Hepatocyte (in vitro differentiated cells): ENCODE measurements at regions not wholly inside any gene's neighbourhood (a gene's known extent, or its start where the extent isn't known, plus 50 kb on each side); places are given as distances from the start of the nearest gene placed in this dataset.

Source experiments
- DNase-seq: peaks from one replicate; pipeline ENCODE4 v3.0.0-alpha.2; 2016; ENCODE audit warnings: low spot score
- H2AFZ ChIP-seq: fragments of 200-600 bp; sonication (generic); 2 replicates; pipeline ENCODE4 v1.6.0; 2016; ENCODE audit warnings: antibody characterized with exemption, mild to moderate bottlenecking
- H3K27ac ChIP-seq: fragments of 200-600 bp; sonication (generic); 2 replicates; pipeline ENCODE4 v1.5.1; 2016; ENCODE audit warnings: mild to moderate bottlenecking
- H3K27me3 ChIP-seq: fragments of 200-600 bp; sonication (generic); 2 replicates; pipeline ENCODE4 v1.6.1; 2016
- H3K36me3 ChIP-seq: fragments of 200-600 bp; sonication (generic); replicated peaks from 2 replicates; pipeline ENCODE4 v1.5.1; 2016; ENCODE audit warnings: low read depth; ENCODE audit not compliant: insufficient read depth
- H3K4me1 ChIP-seq: fragments of 200-600 bp; sonication (generic); 2 replicates; pipeline ENCODE4 v1.5.1; 2016; ENCODE audit warnings: mild to moderate bottlenecking, moderate library complexity; ENCODE audit not compliant: insufficient read depth
- H3K4me2 ChIP-seq: fragments of 200-600 bp; sonication (generic); 2 replicates; pipeline ENCODE4 v1.6.0; 2016
- H3K4me3 ChIP-seq: fragments of 200-600 bp; sonication (generic); 2 replicates; pipeline ENCODE4 v1.5.1; 2016; ENCODE audit warnings: mild to moderate bottlenecking
- H3K79me2 ChIP-seq: fragments of 200-600 bp; sonication (generic); 2 replicates; pipeline ENCODE4 v1.6.0; 2017; ENCODE audit warnings: mild to moderate bottlenecking
- H3K9me2 ChIP-seq: fragments of 200-600 bp; sonication (generic); replicated peaks from 2 replicates; pipeline ENCODE4 v1.6.0; 2017; ENCODE audit warnings: mild to moderate bottlenecking; ENCODE audit not compliant: insufficient read depth
- H3K9me3 ChIP-seq: fragments of 200-600 bp; sonication (generic); 2 replicates; pipeline ENCODE4 v1.5.1; 2016; ENCODE audit warnings: low read depth, mild to moderate bottlenecking
- H4K20me1 ChIP-seq: fragments of 200-600 bp; sonication (generic); 2 replicates; pipeline ENCODE4 v1.6.0; 2016; ENCODE audit warnings: mild to moderate bottlenecking; ENCODE audit not compliant: insufficient read depth, poor library complexity, severe bottlenecking
- CTCF ChIP-seq: fragments of 200-600 bp; sonication (generic); IDR thresholded peaks from 2 replicates; pipeline ENCODE4 v1.5.1; 2016; ENCODE audit warnings: antibody characterized with exemption, mild to moderate bottlenecking; ENCODE audit not compliant: poor library complexity
- EZH2 ChIP-seq: fragments of 200-600 bp; sonication (generic); IDR thresholded peaks from 2 replicates; pipeline ENCODE4 v1.6.1; 2016; ENCODE audit warnings: antibody characterized with exemption, mild to moderate bottlenecking, borderline replicate concordance
- EZH2phosphoT487 ChIP-seq: fragments of 200-600 bp; sonication (generic); IDR thresholded peaks from one replicate; pipeline ENCODE4 v1.6.1; 2018; ENCODE audit warnings: antibody characterized with exemption, mild to moderate bottlenecking, low read depth, moderate library complexity; ENCODE audit not compliant: unreplicated experiment, severe bottlenecking
- WGBS: methylation state at CpG from one replicate; pipeline ENCODE4 v1.1.6; 2016; ENCODE audit warnings: low lambda C conversion rate; ENCODE audit errors: missing lambda C conversion rate; 5-methylcytosine and 5-hydroxymethylcytosine counted together

GRCh38 chr21:35411434-35411833 is 362.3 kb upstream of the RUNX1 start:
- H3K4me3 ChIP-seq = no peak overlapping the region
- no peak overlapping the region for H2AFZ ChIP-seq
- TF ChIP-seq EZH2 = no peak
- no peak for TF ChIP-seq CTCF
- TF ChIP-seq EZH2phosphoT487 = no peak
- peaks cover 5% of the 10 kb centered on the region for H3K4me1 ChIP-seq
- DNase-seq = no peak
- H3K27me3 ChIP-seq = no peaks in the 10 kb centered on the region
- H3K9me2 ChIP-seq = no peaks in the 10 kb centered on the region
- H3K36me3 ChIP-seq = no peaks in the 10 kb centered on the region
- no peaks in the 10 kb centered on the region for H4K20me1 ChIP-seq
- no peak overlapping the region for H3K4me2 ChIP-seq
- 98% methylated on average over 11 of the region's 11 CpGs for WGBS
- no peaks in the 10 kb centered on the region for H3K9me3 ChIP-seq
- no peaks in the 10 kb centered on the region for H3K79me2 ChIP-seq
- no peak overlapping the region for H3K27ac ChIP-seq

GRCh38 chr21:35410656-35411055 is 361.6 kb upstream of the RUNX1 start:
- Histone ChIP-seq H3K27me3 (no peaks in the 10 kb centered on the region), H3K79me2 (no peaks in the 10 kb centered on the region), H3K4me2 (no peak overlapping the region), H3K9me2 (no peaks in the 10 kb centered on the region), H3K36me3 (no peaks in the 10 kb centered on the region), H3K4me1 (peaks cover 5% of the 10 kb centered on the region), H3K27ac (no peak overlapping the region), H2AFZ (no peak overlapping the region), H3K4me3 (no peak overlapping the region), H4K20me1 (no peaks in the 10 kb centered on the region), H3K9me3 (no peaks in the 10 kb centered on the region)
- WGBS = 98% methylated on average over 1 of the region's 1 CpG
- DNase-seq = no peak
- TF ChIP-seq EZH2phosphoT487 (no peak), EZH2 (no peak)

GRCh38 chr21:35410123-35410522 is 361.0 kb upstream of the RUNX1 start:
- 64% methylated on average over 1 of the region's 1 CpG for WGBS
- no peak overlapping the region for H3K27ac ChIP-seq
- H4K20me1 ChIP-seq = no peaks in the 10 kb centered on the region
- no peaks in the 10 kb centered on the region for H3K79me2 ChIP-seq
- DNase-seq = no peak
- H3K9me3 ChIP-seq = no peaks in the 10 kb centered on the region
- no peaks in the 10 kb centered on the region for H3K9me2 ChIP-seq
- no peaks in the 10 kb centered on the region for H3K4me1 ChIP-seq
- no peak overlapping the region for H3K4me3 ChIP-seq
- H3K36me3 ChIP-seq = no peaks in the 10 kb centered on the region
- no peak overlapping the region for H2AFZ ChIP-seq
- TF ChIP-seq EZH2phosphoT487 (no peak), CTCF (no peak), EZH2 (no peak)
- H3K4me2 ChIP-seq = no peak overlapping the region
- H3K27me3 ChIP-seq = no peaks in the 10 kb centered on the region

- H3K4me2 ChIP-seq = no peak overlapping the region
- no peak overlapping the region for H3K27ac ChIP-seq
- H3K9me3 ChIP-seq = no peaks in the 10 kb centered on the region
- H2AFZ ChIP-seq = no peak overlapping the region
- H3K4me1 ChIP-seq = no peaks in the 10 kb centered on the region
- H3K27me3 ChIP-seq = no peaks in the 10 kb centered on the region
- H4K20me1 ChIP-seq = no peaks in the 10 kb centered on the region
- DNase-seq = no peak
- TF ChIP-seq EZH2phosphoT487 (no peak), CTCF (no peak), EZH2 (no peak)
- H3K4me3 ChIP-seq = no peak overlapping the region
- H3K36me3 ChIP-seq = no peaks in the 10 kb centered on the region
- no peaks in the 10 kb centered on the region for H3K79me2 ChIP-seq
- 63% methylated on average over 2 of the region's 2 CpGs for WGBS
- no peaks in the 10 kb centered on the region for H3K9me2 ChIP-seq
Measured at GRCh38 chr21:35408401-35408800, 359.3 kb upstream of the RUNX1 start.
